ENCODE measurements at regions not wholly inside any gene's neighbourhood (a gene's known extent, or its start where the extent isn't known, plus 50 kb on each side); places are given as distances from the start of the nearest gene placed in this dataset.

- Histone ChIP-seq H3K79me2 (ENCODE audit: insufficient read depth, low read depth, low read length) (no peaks in the 10 kb centered on the region), H3K4me1 (ENCODE audit: insufficient read depth, low read length, poor library complexity, severe bottlenecking) (no peaks in the 10 kb centered on the region), H3K36me3 (ENCODE audit: insufficient read depth, low read length) (no peaks in the 10 kb centered on the region), H3K9me2 (ENCODE audit: insufficient read depth, low read length) (no peaks in the 10 kb centered on the region), H3K4me3 (ENCODE audit: low read depth, low read length, poor library complexity, severe bottlenecking) (no peak overlapping the region), H3K9me3 (ENCODE audit: low read length) (no peaks in the 10 kb centered on the region), H3K27ac (ENCODE audit: low read depth, low read length, poor library complexity, severe bottlenecking) (no peak overlapping the region), H2AFZ (ENCODE audit: low read length) (no peak overlapping the region), H4K20me1 (ENCODE audit: insufficient read depth, low read length) (no peaks in the 10 kb centered on the region), H3K4me2 (ENCODE audit: low read length) (no peak overlapping the region)
- TF ChIP-seq EZH2phosphoT487 (IDR thresholded peaks at IDR 0.05; ENCODE audit: borderline replicate concordance, low read depth, low read length) = no peak
- no peak for TF ChIP-seq CTCF (conservative IDR thresholded peaks at IDR 0.05; ENCODE audit: low read length)
- no TSS peak for BruUV-seq (replicated peaks)
- CTCF ChIA-PET (ENCODE audit: unreplicated experiment) = no interaction called here
- intact Hi-C loops (cut with micrococcal nuclease; ENCODE audit: unreplicated experiment) = no loop called here
- POLR2A ChIA-PET = interaction anchor here (0.9 kb wide), 1 partner anchor 10 kb away, joined by 3 read pairs; no protein-coding TSS in a partner anchor
- no peak for DNase-seq (ENCODE audit: low spot score)
These were observed 1385.6 kb upstream of the SLC39A10 start for GRCh38 chr2:194271293-194271961.

- BruUV-seq (replicated peaks) = no TSS peak
- DNase-seq (ENCODE audit: low spot score) = no peak
- no peaks in the 10 kb centered on the region for H3K4me1 ChIP-seq (ENCODE audit: insufficient read depth, low read length, poor library complexity, severe bottlenecking)
- H4K20me1 ChIP-seq (ENCODE audit: insufficient read depth, low read length) = no peaks in the 10 kb centered on the region
- H3K79me2 ChIP-seq (ENCODE audit: insufficient read depth, low read depth, low read length) = no peaks in the 10 kb centered on the region
- H3K9me3 ChIP-seq (ENCODE audit: low read length) = no peaks in the 10 kb centered on the region
- no peak overlapping the region for H2AFZ ChIP-seq (ENCODE audit: low read length)
- ChIA-PET CTCF (ENCODE audit: unreplicated experiment) (no interaction called here), POLR2A (no interaction called here)
- no peak for TF ChIP-seq CTCF (conservative IDR thresholded peaks at IDR 0.05; ENCODE audit: low read length)
- TF ChIP-seq EZH2phosphoT487 (IDR thresholded peaks at IDR 0.05; ENCODE audit: borderline replicate concordance, low read depth, low read length) = no peak
- H3K4me3 ChIP-seq (ENCODE audit: low read depth, low read length, poor library complexity, severe bottlenecking) = no peak overlapping the region
- H3K4me2 ChIP-seq (ENCODE audit: low read length) = no peak overlapping the region
- intact Hi-C loops (cut with micrococcal nuclease; ENCODE audit: unreplicated experiment) = no loop called here
- no peaks in the 10 kb centered on the region for H3K9me2 ChIP-seq (ENCODE audit: insufficient read depth, low read length)
- no peak overlapping the region for H3K27ac ChIP-seq (ENCODE audit: low read depth, low read length, poor library complexity, severe bottlenecking)
- H3K36me3 ChIP-seq (ENCODE audit: insufficient read depth, low read length) = no peaks in the 10 kb centered on the region
These were observed 1386.4 kb upstream of the SLC39A10 start for GRCh38 chr2:194270648-194271047.

GRCh38 chr2:194264586-194264985 lies 1392.4 kb upstream of the SLC39A10 start:
- BruUV-seq (replicated peaks) = no TSS peak
- no peak for DNase-seq (ENCODE audit: low spot score)
- Histone ChIP-seq H3K9me3 (ENCODE audit: low read length) (no peaks in the 10 kb centered on the region), H4K20me1 (ENCODE audit: insufficient read depth, low read length) (no peaks in the 10 kb centered on the region), H3K4me3 (ENCODE audit: low read depth, low read length, poor library complexity, severe bottlenecking) (no peak overlapping the region), H3K4me1 (ENCODE audit: insufficient read depth, low read length, poor library complexity, severe bottlenecking) (no peaks in the 10 kb centered on the region), H2AFZ (ENCODE audit: low read length) (no peak overlapping the region), H3K27ac (ENCODE audit: low read depth, low read length, poor library complexity, severe bottlenecking) (no peak overlapping the region), H3K4me2 (ENCODE audit: low read length) (no peak overlapping the region), H3K79me2 (ENCODE audit: insufficient read depth, low read depth, low read length) (no peaks in the 10 kb centered on the region), H3K9me2 (ENCODE audit: insufficient read depth, low read length) (no peaks in the 10 kb centered on the region), H3K36me3 (ENCODE audit: insufficient read depth, low read length) (no peaks in the 10 kb centered on the region)
- TF ChIP-seq CTCF (conservative IDR thresholded peaks at IDR 0.05; ENCODE audit: low read length) (no peak), EZH2phosphoT487 (IDR thresholded peaks at IDR 0.05; ENCODE audit: borderline replicate concordance, low read depth, low read length) (no peak)
- intact Hi-C loops (cut with micrococcal nuclease; ENCODE audit: unreplicated experiment) = no loop called here
- CTCF ChIA-PET (ENCODE audit: unreplicated experiment) = no interaction called here
- POLR2A ChIA-PET = no interaction called here
